Daoy (cell line): ENCODE measurements at regions not wholly inside any gene's neighbourhood (a gene's known extent, or its start where the extent isn't known, plus 50 kb on each side); places are given as distances from the start of the nearest gene placed in this dataset.
A peak's percentile ranks its signal among the peaks of the same experiment; 100 is the strongest.
"Not testable (repeated sequence)": the region's sequence is repeated elsewhere in the genome, so short reads cannot be mapped to it uniquely, and the experiment has no call there.

Experiments
- DNase-seq: peaks from one replicate; pipeline ENCODE4 v3.0.0-alpha.2; 2015; ENCODE audit warnings: low read depth

DNA sequence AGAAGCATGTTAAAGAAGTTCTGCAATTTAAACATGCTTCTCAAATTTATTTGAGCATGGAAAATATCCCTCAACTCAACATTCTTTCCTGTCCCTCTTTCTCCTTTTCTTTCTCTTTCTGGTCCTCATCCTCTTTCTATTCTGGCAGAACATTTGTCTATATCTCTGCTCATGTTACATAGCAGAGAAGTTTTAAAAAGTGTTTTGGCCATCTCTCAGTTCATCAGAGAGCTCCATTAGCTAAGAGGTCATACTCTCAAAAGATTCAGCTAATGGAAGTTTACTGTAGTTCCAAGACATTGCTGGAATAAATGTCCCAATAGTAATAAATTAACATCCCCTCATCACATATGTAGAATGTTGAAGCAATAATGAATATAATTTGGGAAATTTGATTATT is 53.5 kb downstream of the XCL2 start:
- DNase-seq = no peak

DNA sequence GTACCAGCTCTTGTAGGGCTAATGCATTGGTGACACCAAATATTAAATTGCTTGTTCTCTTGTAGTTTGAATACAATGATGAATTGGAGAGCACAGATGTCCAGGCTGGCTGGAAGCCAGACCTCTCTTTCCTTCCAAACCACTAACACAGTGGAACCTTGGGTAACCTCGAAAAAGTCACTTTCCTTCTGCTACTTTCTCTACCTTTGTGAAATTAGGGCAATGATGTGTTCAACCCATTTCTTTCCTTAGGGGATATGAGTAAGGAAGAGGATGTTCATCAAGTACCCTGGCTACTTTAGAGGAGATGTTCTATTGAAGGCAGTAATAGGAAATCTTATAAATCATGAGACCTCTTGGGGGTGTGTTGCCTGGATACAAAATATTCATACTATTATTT is 55.7 kb downstream of the XCL2 start:
- peak; percentile 40 for DNase-seq

DNA sequence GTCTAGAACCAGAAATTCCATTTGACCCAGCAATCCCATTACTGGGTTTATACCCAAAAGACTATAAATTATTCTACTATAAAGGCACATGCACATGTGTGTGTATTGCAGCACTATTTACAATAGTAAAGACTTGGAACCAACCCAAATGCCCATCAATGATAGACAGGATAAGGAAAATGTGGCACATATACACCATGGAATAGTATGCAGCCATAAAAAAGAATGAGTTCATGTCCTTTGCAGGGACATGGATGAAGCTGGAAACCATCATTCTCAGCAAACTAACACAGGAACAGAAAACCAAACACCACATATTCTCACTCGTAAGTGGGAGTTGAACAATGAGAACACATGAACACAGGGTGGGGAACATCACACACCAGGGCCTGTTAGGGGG is 57.0 kb downstream of the XCL2 start:
- not testable (repeated sequence) for DNase-seq

DNA sequence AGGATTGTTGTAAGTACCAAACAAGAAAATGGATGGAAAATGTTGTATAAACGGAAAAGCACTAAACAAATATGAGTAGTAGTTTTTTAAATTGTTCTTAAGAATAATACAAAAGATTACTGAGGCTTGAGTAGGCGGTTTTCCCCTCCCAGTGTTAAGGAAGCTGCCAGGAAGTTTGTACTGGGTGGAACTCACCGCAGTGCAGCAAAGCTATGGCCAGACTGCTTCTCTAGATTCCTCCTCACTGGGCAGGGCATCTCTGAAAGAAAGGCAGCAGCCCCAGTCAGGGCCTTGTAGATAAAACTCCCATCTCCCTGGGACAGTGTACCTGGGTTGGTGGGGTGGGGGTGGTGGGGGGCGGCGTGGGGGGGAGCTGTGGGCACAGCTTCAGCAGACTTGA is 58.7 kb downstream of the XCL2 start:
- no peak for DNase-seq

DNA sequence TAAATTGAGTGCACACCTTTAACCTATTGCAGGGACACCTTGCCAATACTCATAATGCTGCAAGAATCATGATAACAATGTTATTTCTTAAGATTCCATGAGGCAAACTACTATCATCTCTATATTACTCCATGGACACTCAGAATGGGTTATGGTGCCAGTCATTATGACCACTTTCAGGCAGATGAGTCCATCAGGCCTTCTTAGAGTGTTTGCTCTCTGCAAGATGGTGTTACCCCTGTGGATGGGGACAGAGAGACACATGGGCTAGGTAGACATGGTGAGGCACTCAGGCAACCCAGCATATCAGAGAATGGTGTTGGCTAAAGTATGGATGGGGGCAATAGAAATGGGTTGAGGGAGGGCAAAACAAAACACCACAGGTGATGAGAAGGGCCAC is 59.7 kb downstream of the XCL2 start:
- DNase-seq = no peak

DNA sequence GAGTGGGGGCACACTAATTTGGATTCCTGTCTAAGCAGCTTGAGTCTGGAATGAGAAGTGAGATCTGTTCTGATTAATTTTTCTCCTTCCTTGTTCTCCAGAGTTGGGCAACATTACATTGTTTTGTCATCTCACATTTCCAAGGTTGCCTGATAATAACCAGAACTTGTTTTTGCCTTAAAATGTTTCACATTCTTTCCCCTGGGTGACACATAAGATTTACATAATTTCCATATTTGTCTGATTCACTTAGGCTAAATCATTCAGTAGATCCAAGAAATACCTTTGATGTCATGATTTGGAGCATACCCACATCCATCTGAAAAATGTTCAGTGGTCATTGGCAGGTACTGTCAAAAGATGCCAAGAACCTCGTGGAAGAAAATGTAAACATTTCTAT is 60.3 kb downstream of the XCL2 start:
- DNase-seq = no peak

DNA sequence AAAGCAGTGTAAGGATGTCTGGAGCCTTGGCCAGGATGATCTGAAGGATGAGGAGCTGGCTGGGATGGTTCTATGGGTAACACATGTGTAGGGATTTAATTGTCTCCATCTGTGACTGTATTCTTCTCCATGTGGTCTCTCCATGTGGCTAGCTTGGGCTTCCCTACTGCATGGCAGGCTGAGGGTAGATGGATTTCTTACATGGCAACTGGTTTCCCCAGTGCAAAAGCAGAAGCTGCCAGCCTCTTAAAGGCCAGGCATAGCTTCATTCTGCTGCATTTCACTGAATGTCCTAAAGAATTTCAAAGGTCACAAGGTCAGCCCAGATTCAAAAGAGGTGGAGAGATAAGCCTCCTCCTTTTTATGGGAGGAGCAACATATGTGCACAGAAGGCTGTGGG is 61.7 kb downstream of the XCL2 start:
- no peak for DNase-seq

DNA sequence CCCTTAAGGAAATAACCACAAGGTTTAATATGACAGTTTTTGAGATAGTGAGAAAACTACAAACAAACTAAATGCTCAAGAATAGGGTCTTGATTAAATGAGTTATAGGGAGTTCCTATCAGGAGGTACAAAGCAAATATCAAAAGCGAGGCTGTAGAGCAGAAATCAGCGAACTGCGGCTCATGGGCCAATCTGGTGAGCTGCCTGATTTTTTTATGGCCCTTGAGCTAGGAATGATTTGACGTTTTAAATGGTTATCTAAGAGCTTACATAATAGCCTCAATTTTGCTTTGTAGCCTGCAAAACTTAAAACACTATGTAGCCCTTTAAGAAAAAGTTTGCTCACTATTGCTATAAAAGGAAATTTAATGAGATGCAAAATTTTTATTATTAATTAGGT is 62.2 kb downstream of the XCL2 start:
- no peak for DNase-seq

DNA sequence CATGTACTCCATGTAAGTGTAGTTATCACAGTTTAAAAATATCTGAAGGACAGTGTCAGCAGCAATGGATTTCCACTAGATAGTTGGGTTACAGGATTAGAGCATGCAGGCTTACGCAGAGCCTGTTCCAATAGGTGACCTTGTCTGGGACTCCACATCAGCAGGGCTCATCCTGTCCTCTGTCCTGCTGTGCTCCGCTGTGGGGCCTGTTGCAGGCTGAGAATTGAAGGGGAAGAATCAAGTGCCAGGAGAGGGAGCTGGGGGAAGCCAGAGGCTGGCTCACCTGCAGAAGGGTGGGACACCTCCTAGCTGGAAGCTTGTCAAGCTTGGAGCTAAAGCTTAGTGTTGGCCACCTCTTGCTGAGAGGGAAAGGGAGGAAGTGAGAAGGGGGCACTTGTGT is 62.8 kb downstream of the XCL2 start:
- no peak for DNase-seq

DNA sequence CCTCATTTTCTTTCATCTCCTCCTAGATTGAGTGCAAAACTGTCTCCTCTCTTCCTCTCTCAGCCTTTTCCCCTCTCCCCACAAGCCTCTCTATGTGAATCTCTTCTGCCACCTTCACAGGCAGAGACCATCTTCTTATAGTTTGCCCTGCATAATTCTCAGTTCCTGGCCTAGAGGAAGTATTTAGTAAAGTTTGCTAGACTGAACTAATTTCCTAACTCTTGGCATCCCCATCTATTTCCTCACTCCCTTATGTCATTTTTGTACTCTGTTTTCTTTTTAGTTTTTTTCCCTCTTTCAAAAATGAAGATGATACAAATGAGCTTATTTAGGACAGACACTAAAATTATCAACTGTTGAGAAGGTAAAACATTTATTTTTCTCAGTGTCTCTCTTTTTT is 66.0 kb downstream of the XCL2 start:
- DNase-seq = no peak

DNA sequence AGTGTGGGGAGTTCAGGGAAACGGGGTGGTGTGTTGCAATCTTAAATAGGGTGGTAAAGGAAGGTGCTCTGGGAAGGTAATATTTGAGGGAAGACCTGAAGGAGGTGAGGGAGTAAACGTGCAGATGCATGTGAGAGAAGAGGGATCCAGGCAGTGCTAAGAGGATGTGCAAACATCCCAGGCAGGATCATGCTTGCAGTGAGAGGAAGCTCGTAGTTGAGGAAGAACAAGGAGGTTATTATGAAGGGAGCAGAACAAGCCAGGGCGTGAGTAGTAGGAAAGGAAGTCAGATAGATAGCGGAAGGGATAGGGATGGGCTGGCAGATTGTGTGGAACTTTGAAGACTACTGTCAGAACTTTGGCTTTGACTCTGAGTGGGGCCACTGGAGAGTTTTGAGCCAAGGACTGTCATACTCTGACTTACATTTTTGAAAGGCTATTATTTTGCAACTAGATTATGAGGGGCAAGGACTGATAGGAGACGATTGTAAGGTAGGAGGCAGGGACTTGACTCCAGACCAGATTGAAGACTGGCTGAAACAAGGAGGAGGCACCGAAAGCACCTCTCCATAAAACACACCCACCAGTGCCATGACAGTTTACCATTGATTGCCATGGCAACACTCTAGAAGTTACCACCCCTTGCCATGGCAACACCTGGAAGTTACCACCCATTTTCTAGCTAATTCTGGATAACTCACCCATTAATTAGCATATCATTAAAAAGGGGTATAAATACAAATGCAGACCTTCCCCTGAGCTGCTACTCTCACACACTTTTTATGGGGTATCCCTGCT is 67.0 kb downstream of the XCL2 start:
- no peak for DNase-seq

DNA sequence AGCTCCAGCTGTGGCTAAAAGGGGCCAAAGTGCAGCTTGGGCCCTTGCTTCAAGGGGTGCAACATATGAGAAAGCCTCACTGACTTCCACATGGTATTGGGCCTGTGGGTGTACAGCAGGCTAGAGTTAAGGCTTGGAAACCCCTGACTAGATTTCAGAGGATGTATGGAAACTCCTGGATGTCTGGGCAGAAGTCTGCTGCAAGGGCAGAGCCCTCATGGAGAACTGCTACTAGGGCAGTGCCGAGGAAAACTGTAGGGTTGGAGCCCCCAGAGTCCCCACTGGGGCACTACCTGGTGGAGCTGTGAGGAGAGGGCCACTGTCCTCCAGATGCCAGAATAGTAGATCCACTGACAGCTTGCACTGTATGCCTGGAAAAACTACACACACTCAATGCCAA is 69.5 kb downstream of the XCL2 start:
- DNase-seq = no peak

DNA sequence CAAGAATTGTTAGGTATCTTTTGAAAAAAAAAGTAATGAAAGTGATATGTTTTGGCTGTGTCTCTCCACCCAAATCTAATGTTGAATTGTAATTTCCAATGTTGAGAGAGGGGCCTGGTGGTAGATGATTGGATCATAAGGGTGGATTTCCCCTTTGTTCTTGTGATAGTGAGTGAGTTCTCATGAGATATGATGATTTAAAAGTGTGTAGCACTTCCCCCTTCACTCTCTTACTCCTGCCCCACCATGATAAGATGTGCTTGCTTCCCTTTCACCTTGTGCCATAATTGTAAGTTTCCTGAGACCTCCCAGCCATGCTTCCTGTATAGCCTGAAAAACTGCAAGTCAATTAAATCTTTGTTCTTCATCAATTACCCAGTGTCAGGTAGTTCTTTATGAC is 70.7 kb downstream of the XCL2 start:
- no peak for DNase-seq

DNA sequence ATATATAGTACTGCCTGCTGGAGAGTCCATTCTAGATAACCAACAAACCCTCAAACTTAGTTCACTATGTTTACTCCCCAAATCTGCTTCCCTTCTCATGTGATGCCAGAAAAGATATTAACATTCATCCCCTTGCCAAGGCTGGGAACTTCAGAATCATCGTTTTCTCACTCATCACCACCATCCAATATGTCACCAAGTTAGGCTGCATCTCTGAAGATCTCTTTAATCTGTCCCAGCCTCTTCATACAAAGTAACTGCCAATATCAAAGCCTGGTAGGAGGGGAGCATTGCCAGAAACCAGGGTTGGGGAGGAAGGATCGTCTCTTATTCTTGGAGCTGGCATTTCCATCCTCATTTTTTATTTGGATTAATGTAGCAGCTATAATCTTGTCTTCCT is 71.6 kb downstream of the XCL2 start:
- DNase-seq = no peak

DNA sequence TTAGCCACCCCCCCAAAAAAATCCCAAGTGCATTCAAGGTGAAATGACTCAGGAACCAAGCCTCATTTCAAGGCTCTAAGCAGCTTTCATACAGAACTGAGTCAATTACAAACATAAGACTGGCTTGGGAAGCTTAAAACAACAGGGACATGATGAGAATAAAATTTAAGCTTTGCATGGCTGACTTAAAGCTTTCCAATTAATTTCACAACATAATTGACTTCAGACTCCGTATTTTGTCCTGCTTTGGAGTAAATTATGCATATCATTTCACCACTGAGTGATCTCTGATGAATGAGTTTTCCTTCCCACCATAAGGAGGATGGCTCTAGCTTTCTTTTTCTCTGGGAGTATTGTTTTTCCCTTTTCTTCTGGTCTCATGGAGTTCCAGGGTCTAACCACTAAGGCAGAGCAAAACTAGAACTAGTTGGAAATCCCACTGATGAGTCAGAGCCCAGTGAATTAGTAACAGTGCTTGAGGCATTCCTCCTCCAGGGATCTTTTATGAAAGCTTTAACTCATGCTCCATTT is 72.8 kb downstream of the XCL2 start:
- DNase-seq = peak; percentile 92

DNA sequence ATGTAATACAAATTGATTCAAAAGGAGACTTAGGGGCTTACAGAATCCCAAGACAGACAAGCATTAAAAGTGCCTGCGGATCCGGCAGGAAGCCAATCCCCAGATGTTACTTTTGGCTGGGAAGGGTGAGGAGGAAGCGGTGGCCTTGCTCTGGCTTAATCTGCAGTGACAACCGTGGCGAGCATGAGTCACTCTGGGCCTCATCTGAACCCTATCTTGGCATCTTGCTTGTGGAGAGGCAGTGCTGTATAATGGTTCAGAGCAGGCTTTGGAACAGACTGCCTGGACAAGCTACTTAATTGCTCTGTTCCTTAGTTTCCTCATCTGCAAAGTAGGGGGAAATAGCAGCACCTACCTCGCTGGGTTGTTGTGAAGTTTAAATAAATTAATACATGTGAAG is 74.1 kb downstream of the XCL2 start:
- DNase-seq = peak; percentile 95

DNA sequence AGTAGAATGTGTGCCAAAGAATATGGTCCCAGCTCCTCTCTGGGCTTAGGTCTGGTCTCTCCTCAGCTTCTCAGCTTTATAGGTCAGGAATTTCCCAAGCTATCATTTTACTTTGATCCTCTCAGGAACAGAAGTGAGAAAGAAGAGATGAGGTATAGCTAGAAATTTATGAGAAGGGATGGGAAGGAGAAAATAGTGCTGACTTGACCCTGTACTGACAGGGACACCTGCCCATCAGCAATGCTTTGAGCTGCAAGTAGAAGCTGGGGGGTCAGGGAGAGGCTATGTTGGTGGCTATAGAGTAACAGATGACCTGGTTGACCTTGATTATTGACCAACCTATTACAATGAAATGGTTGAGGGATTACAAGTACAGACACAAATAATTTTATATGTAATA is 75.0 kb downstream of the XCL2 start:
- DNase-seq = no peak

DNA sequence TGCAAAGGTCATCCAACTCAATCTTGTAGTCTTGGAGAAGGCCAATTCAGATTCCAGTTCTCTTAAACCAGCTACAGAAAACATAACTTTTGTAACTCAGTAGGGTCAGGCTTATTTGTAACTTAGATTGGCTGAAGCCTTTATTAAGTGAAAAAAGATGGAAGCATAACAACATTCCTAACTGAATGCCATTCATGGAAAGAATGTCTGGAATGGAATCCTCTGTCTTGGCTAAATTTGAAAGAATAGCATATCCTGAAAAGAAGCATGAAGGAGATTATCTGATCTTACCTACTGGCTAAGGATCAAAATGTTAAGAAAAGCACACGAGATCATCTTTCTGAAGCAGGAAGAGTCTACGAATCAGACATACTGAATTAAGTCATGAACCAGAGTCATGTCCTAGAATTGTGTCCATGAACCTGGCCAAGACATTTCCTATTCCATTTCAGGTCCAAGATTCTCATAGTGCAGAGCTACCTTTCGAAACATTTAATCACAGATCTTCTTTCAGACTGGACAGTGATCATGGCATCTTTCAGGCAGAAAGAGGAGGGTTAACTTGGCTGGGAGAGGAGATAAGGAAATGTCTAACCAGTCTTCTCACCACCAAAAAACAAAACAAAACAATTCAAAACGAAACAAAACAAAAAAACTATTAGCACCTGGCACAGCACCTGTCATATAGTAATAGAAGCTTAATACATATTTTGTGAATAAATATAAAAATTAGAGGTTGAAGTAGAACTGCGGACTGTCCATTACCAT is 75.6 kb downstream of the XCL2 start:
- DNase-seq = no peak

DNA sequence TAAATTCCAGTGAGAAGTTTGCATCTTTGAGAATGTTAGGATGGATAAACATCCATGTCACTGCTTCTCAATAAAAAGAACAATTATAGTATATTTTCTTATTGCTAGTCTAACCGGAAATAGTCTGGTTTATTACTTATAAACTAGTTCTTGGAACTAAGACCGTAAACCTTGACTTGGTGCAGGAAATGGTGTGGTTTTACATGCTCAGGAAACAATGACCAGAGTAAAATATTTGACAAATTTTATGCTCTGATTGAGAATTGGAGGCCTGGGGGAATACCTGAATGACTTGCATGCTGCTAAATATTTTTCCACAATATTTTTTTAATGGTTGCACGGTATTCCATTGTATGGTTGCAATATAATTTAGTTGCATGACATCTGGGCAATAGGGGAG is 76.3 kb downstream of the XCL2 start:
- DNase-seq = no peak

DNA sequence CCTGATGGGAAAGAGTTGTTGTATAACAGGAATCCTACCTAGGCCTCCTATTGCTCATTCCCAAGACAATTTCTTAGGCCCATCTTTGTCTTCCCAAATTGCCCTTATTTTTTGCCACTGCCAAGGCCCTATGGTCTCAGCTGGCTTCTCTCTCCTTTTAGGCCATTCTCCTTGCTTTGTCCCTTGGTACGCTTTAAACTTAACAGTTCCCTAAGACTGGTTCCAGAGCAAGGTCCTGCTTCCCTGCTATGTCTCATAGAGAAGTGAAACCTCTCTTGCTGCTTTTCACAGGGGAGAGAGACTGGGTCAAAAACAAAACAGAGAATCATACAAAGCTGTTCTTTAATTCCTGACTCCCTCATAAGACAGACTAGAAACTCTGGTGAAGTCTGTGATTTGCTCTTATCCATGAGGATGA is 77.1 kb downstream of the XCL2 start:
- DNase-seq = no peak

DNA sequence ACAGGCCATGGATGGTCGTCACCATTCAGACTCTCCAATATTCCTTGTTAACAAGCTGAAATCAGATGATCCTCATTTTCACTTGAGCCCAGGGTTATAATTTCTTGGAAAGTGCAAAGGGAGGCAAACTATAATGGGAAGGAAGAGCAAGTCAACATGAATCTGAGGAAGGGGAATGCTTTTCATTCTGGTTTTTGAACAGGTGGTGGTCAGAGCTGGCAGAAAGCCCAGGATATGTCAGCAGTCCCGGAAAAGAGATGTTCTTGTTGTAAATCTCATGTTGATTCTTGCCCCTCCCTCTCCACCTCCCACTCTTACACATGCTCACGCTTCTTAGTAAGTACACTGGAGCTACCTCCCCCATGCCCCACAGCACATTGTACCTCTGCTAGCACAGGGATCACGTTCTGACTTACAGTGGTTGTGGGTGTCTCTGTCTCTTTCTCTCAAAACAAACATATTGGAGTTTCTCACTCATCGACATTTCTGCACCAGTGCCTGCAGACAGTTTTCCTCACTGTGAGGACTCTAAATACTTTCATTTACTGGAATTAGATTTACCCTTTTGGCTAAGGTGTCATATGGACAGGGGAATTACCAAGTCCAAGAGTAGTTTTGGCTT is 77.6 kb downstream of the XCL2 start:
- peak; percentile 74 for DNase-seq

DNA sequence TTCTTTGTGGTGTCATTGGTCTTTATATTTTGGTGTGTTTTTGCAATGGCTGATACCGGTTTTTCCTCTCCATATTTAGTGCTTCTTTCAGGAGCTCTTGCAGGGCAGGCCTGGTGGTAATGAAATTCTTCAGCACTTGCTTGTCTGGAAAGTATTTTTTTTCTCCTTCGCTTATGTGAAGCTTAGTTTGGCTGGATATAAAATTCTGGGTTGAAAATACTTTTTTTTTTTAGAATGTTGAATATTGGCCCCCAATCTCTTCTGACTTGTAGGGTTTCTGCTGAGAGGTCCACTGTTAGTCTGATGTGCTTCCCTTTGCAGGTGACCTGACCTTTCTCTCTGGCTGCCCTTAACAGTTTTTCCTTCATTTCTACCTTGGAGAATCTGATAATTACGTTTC is 82.7 kb downstream of the XCL2 start:
- DNase-seq = not testable (repeated sequence)

DNA sequence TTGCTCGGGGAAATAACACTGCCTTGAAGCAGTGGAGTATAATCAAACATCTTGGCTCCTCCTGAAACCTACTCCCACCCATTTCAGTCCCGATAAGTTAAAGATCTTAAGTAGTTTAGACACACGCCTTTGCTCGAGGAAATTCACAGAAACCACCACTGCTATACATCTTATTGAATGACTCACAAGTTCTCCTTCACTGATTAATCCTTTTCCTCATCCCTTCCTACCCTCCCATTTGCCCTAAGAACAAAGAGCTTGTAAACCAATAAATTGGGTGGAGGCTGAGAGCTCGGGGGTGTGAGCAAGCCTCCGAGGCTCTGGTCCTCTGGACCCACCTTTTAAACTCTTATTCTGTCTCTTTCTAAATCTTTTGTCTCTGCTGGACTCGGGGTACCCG is 86.5 kb downstream of the XCL2 start:
- peak; percentile 19 for DNase-seq
